Liver (tissue), 7 donors: ENCODE measurements at regions not wholly inside any gene's neighbourhood (a gene's known extent, or its start where the extent isn't known, plus 50 kb on each side); places are given as distances from the start of the nearest gene placed in this dataset. TPM values are rescaled to one million over a fixed set of nuclear protein-coding genes. Genes with fewer than 3 reads are reported as not detected.

Experiments used
- DNase-seq: peaks from one replicate; pipeline ENCODE4 v3.0.0-alpha.2; 2017; ENCODE audit warnings: low spot score
- H3K27ac ChIP-seq, 2 donors: one replicate each; pipeline ENCODE4 v1.7.0; 2013; ENCODE audit warnings: inconsistent platforms in 2 of 2, low read length in 2 of 2, control low read depth in 1 of 2, low read depth in 1 of 2, mild to moderate bottlenecking in 1 of 2
- H3K27me3 ChIP-seq, 4 donors: one replicate each; pipeline versions ENCODE4 v1.6.1 to v1.7.0; 2013; ENCODE audit warnings: low read length in 3 of 4, inconsistent platforms in 1 of 4, mild to moderate bottlenecking in 1 of 4, moderate library complexity in 1 of 4; ENCODE audit not compliant: control insufficient read depth in 4 of 4, insufficient read depth in 4 of 4
- H3K36me3 ChIP-seq, 4 donors: one replicate each; pipeline versions ENCODE4 v1.6.1 to v1.7.0; 2013; ENCODE audit warnings: low read length in 3 of 4, mild to moderate bottlenecking in 3 of 4, low read depth in 1 of 4, moderate library complexity in 1 of 4; ENCODE audit not compliant: control insufficient read depth in 4 of 4, insufficient read depth in 3 of 4
- H3K4me1 ChIP-seq, 4 donors: one replicate each; pipeline versions ENCODE4 v1.6.1 to v1.7.0; 2013; ENCODE audit warnings: low read length in 3 of 4, mild to moderate bottlenecking in 3 of 4, moderate library complexity in 1 of 4; ENCODE audit not compliant: control insufficient read depth in 4 of 4, insufficient read depth in 4 of 4
- H3K4me3 ChIP-seq, 3 donors: one replicate each; pipeline versions ENCODE4 v1.6.1 to v1.7.0; 2013; ENCODE audit warnings: low read length in 3 of 3, control low read depth in 1 of 3, low read depth in 1 of 3, mild to moderate bottlenecking in 1 of 3
- H3K9ac ChIP-seq, 2 donors: one replicate each; pipeline ENCODE4 v1.7.0; 2013; ENCODE audit warnings: low read length in 2 of 2, mild to moderate bottlenecking in 2 of 2, moderate library complexity in 2 of 2, control low read depth in 1 of 2, low read depth in 1 of 2
- H3K9me3 ChIP-seq, 4 donors: one replicate each; pipeline versions ENCODE4 v1.6.1 to v1.7.0; 2013; ENCODE audit warnings: low read length in 3 of 4; ENCODE audit not compliant: control insufficient read depth in 4 of 4
- EGR1 ChIP-seq, 2 donors: IDR thresholded peaks; 2 replicates each; pipeline ENCODE4 v1.6.1; 2016 to 2018; ENCODE audit warnings: antibody characterized with exemption in 2 of 2, low read depth in 2 of 2
- YY1 ChIP-seq: IDR thresholded peaks from 2 replicates; pipeline ENCODE4 v1.6.1; 2016; ENCODE audit warnings: antibody characterized with exemption, mild to moderate bottlenecking
- small RNA-seq: library from RNA; depleted of rRNA; stranded (forward); fragments of <200 nt; gene quantifications from one replicate; pipeline ENCODE3, GENCODE V24; 2014
- TF ChIP-seq, protein P1 (sequence below): IDR thresholded peaks from 2 replicates; pipeline ENCODE4 v1.6.1; 2016; ENCODE audit warnings: antibody characterized with exemption
- TF ChIP-seq, protein P2 (sequence below): IDR thresholded peaks from 2 replicates; pipeline ENCODE4 v1.6.1; 2016; ENCODE audit warnings: antibody characterized with exemption
- TF ChIP-seq, protein P3 (sequence below): IDR thresholded peaks from 2 replicates; pipeline ENCODE4 v1.6.1; 2016; ENCODE audit warnings: antibody characterized with exemption
- donor health status: healthy.
- donor health status: healthy.
- donor health status: healthy.

- H3K4me1 ChIP-seq, result no peaks in the 10 kb centered on the region
- H3K36me3 ChIP-seq, result no peaks in the 10 kb centered on the region
- no peak for DNase-seq
- no peak overlapping the region for H3K9ac ChIP-seq
- TF ChIP-seq, protein P1, sequence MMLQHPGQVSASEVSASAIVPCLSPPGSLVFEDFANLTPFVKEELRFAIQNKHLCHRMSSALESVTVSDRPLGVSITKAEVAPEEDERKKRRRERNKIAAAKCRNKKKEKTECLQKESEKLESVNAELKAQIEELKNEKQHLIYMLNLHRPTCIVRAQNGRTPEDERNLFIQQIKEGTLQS, result no peak
- no peak for TF ChIP-seq YY1
- TF ChIP-seq, protein P2, sequence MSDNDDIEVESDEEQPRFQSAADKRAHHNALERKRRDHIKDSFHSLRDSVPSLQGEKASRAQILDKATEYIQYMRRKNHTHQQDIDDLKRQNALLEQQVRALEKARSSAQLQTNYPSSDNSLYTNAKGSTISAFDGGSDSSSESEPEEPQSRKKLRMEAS, result no peak
- TF ChIP-seq, protein P3, sequence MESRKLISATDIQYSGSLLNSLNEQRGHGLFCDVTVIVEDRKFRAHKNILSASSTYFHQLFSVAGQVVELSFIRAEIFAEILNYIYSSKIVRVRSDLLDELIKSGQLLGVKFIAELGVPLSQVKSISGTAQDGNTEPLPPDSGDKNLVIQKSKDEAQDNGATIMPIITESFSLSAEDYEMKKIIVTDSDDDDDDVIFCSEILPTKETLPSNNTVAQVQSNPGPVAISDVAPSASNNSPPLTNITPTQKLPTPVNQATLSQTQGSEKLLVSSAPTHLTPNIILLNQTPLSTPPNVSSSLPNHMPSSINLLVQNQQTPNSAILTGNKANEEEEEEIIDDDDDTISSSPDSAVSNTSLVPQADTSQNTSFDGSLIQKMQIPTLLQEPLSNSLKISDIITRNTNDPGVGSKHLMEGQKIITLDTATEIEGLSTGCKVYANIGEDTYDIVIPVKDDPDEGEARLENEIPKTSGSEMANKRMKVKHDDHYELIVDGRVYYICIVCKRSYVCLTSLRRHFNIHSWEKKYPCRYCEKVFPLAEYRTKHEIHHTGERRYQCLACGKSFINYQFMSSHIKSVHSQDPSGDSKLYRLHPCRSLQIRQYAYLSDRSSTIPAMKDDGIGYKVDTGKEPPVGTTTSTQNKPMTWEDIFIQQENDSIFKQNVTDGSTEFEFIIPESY, result no peak
- no peak for TF ChIP-seq EGR1 (IDR thresholded peaks at IDR 0.05; ENCODE audit: low read depth in 2 of 2)
- no peaks in the 10 kb centered on the region for H3K27me3 ChIP-seq
- H3K4me3 ChIP-seq, result no peak overlapping the region
- H3K9me3 ChIP-seq, result peaks cover 0 to 2% (median 0%) of the 10 kb centered on the region in 4 donors
- no peak overlapping the region for H3K27ac ChIP-seq
These were observed 52.0 kb upstream of the KCNK1 start for GRCh38 chr1:233561708-233562426.

Small RNAs in the stretch of these regions (small RNA-seq; reads per million reads assigned to genes)
- gene RNU4-77P, result not detected
